Ascending aorta (tissue), 2 donors: ENCODE measurements at regions not wholly inside any gene's neighbourhood (a gene's known extent, or its start where the extent isn't known, plus 50 kb on each side); places are given as distances from the start of the nearest gene placed in this dataset.

Experiments
- DNase-seq, 2 donors: peaks; one replicate each; pipeline ENCODE4 v3.0.0-alpha.2; 2019; ENCODE audit warnings: low spot score in 2 of 2
- H3K27ac ChIP-seq, 2 donors: fragments of 200-600 bp; sonication (generic); one replicate each; pipeline ENCODE4 v1.5.1; 2016 to 2017; ENCODE audit warnings: mild to moderate bottlenecking in 1 of 2
- H3K27me3 ChIP-seq: fragments of 200-600 bp; sonication (generic); one replicate; pipeline ENCODE4 v1.5.1; 2017
- H3K36me3 ChIP-seq, 2 donors: fragments of 200-600 bp; sonication (generic); one replicate each; pipeline ENCODE4 v1.5.1; 2016
- H3K4me1 ChIP-seq, 2 donors: fragments of 200-600 bp; sonication (generic); one replicate each; pipeline ENCODE4 v1.5.1; 2016 to 2017; ENCODE audit warnings: mild to moderate bottlenecking in 1 of 2
- H3K4me3 ChIP-seq, 2 donors: fragments of 200-600 bp; sonication (generic); one replicate each; pipeline ENCODE4 v1.5.1; 2016 to 2017; ENCODE audit warnings: mild to moderate bottlenecking in 1 of 2
- H3K9me3 ChIP-seq, 2 donors: fragments of 200-600 bp; sonication (generic); one replicate each; pipeline ENCODE4 v1.5.1; 2016
- intact Hi-C: fragments of 100-400 bp; cut with DNase I; formaldehyde crosslinking; loops from one replicate; pipeline ENCODE4 v1.15.1; 2023
- TF ChIP-seq, protein P1 (sequence below), 3 experiments: fragments of 200-600 bp in 2 of 3; fragments of 450-650 bp in 1 of 3; sonication (generic) in 2 of 3; IDR thresholded peaks; one replicate each; pipeline ENCODE4 v1.5.1; 2016 to 2019; ENCODE audit warnings: antibody characterized with exemption in 3 of 3, mild to moderate bottlenecking in 1 of 3, moderate library complexity in 1 of 3

DNA sequence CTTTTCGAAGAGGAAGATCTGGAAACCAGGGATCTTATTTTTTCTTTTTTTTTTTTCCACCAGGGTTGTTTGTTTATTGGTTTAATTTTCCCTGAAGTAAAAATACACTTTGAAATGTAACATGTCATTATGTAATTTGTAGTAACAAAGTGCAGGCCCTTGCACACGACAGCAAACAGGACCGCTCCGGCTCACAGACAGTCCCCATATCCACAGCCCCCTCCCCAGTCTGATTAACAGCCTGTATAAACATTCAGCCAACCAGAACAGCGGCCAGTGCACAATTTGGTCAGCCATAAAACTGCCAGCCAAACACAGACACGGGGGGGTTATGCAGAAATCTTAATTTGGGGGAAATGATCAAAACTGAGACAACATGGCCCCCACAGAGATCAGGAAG, 431.6 kb upstream of the NPVF start:
- Histone ChIP-seq H3K36me3 (no peaks in the 10 kb centered on the region), H3K27me3 (no peaks in the 10 kb centered on the region), H3K9me3 (no peaks in the 10 kb centered on the region), H3K4me1 (peaks cover 0 to 15% of the 10 kb centered on the region in 2 donors), H3K27ac (no peak overlapping the region), H3K4me3 (no peak overlapping the region)
- no peak for DNase-seq
- TF ChIP-seq, protein P1, sequence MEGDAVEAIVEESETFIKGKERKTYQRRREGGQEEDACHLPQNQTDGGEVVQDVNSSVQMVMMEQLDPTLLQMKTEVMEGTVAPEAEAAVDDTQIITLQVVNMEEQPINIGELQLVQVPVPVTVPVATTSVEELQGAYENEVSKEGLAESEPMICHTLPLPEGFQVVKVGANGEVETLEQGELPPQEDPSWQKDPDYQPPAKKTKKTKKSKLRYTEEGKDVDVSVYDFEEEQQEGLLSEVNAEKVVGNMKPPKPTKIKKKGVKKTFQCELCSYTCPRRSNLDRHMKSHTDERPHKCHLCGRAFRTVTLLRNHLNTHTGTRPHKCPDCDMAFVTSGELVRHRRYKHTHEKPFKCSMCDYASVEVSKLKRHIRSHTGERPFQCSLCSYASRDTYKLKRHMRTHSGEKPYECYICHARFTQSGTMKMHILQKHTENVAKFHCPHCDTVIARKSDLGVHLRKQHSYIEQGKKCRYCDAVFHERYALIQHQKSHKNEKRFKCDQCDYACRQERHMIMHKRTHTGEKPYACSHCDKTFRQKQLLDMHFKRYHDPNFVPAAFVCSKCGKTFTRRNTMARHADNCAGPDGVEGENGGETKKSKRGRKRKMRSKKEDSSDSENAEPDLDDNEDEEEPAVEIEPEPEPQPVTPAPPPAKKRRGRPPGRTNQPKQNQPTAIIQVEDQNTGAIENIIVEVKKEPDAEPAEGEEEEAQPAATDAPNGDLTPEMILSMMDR (IDR thresholded peaks at IDR 0.05), result no peak
- intact Hi-C loops, result loop anchor here (5.0 kb wide), 1 partner anchor 192 kb away; no protein-coding TSS in a partner anchor

DNA sequence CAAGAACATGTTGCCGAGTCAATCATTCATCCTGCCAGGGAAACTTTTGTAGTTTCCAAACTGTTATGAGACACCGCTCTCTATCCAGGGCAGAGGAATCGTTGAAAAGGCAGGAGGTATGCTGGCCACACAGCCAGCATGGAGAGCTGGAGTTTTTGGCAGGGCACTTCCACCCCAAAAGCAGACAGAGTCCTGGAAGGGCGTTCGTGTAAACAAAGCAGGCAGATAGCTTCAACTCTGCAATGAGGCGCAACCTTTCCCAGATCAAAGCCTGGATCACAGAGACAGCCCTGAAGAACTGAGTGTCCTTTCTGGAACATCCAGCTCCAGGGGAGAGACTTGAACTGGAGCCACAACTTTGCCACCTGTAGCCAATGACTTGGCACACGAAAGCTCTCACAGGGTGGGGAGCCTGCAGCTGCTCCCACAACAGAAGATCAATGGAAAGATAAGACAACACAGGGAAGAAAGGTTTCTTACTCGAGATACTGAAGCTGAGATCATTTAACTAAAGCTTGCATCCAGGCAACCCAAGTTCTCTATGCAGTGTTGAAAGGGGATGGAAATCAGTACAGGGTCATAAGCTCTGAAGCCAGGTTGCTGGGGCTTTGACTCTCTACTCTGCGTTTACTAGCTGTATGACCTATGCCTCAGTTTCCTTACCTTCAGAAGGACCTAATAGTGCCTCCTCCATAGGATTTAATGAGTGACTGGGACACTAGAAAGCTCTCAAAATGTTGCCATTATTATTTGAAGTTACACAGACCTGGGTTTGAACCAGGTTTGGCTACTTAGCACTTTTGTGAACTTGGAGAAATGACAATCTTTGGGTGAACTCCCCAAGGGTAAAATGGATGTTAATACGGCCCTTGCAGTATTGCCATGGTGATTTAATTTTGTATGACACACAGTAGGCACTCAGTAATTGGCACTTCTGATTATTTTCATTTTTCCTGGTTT, 434.8 kb upstream of the NPVF start:
- intact Hi-C loops, result loop anchor here (5.0 kb wide), 1 partner anchor 189 kb away; no protein-coding TSS in a partner anchor
- H3K27ac ChIP-seq, result no peak overlapping the region
- DNase-seq, result no peak
- H3K36me3 ChIP-seq, result no peaks in the 10 kb centered on the region
- no peaks in the 10 kb centered on the region for H3K27me3 ChIP-seq
- peaks cover 0 to 6% of the 10 kb centered on the region in 2 donors for H3K4me1 ChIP-seq
- H3K4me3 ChIP-seq, result no peak overlapping the region
- TF ChIP-seq, protein P1 (IDR thresholded peaks at IDR 0.05), result no peak
- H3K9me3 ChIP-seq, result no peaks in the 10 kb centered on the region

DNA sequence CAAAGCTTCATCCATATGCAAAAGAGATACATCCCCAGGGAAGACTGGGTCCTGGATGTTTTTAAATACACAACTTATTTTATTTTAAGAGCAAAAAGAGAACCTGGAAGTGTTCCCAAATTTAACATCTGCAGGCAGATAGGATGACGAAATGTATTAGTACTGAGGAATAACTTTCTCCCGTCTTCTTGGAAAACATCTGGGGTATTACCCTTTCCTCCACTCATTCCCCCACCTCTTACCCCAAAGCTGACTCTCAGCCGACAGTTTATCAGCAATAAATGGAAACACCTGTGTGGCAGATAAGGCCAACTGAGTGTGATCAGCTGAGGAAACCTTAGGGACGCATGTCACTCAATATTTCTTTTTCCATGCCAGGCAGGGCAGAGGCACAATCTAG, 435.6 kb upstream of the NPVF start:
- no peaks in the 10 kb centered on the region for H3K9me3 ChIP-seq
- H3K4me1 ChIP-seq, result peaks cover 0 to 6% of the 10 kb centered on the region in 2 donors
- DNase-seq, result no peak
- intact Hi-C loops, result loop anchor here (5.0 kb wide), 1 partner anchor 188 kb away; no protein-coding TSS in a partner anchor
- H3K4me3 ChIP-seq, result no peak overlapping the region
- H3K36me3 ChIP-seq, result no peaks in the 10 kb centered on the region
- H3K27me3 ChIP-seq, result no peaks in the 10 kb centered on the region
- no peak overlapping the region for H3K27ac ChIP-seq
- TF ChIP-seq, protein P1 (IDR thresholded peaks at IDR 0.05), result no peak

DNA sequence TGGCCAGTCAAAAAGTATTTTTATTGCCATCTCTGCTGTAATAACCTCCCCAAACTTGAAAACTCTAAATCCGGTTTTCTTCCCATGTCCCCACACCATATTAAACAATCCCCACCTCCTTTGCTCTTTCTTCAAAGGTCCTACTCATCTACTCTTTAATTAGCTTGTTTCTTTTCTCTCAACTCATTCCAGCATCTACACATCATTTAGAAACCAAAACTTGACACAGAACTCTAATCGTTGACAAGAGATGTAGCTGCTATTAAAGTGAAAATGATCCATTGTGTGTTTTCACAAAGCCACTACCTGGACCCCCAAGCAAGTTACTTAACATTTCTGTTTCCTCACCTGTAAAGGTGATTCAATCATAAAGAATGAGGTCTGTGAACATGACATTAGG, 436.3 kb upstream of the NPVF start:
- H3K4me3 ChIP-seq, result no peak overlapping the region
- TF ChIP-seq, protein P1 (IDR thresholded peaks at IDR 0.05), result no peak
- no peaks in the 10 kb centered on the region for H3K27me3 ChIP-seq
- no peaks in the 10 kb centered on the region for H3K36me3 ChIP-seq
- H3K9me3 ChIP-seq, result no peaks in the 10 kb centered on the region
- H3K27ac ChIP-seq, result no peak overlapping the region
- no peak for DNase-seq
- peaks cover 0 to 6% of the 10 kb centered on the region in 2 donors for H3K4me1 ChIP-seq
- intact Hi-C loops, result loop anchor here (5.0 kb wide), 1 partner anchor 188 kb away; no protein-coding TSS in a partner anchor

DNA sequence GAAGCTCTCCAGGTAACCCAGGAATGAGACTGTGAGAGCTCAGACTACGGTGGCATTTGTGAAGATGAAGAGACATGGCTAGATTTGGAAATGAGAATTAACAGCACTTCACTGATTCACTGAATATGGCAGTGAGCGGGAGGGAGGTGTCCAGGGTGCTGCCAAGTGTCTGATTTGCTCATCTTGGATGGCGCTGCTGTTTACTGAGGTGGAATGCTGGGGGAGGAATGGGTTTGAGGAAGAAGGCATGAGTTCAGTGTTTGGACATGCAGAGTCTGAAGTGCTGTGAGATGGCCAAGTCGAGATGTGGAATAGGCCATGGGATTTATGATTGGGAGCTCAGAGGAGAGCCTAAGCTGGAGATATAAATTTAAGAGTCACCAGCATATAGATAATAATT, 437.1 kb upstream of the NPVF start:
- intact Hi-C loops, result no loop called here
- H3K4me3 ChIP-seq, result no peak overlapping the region

More for the DNA sequence above, 437.1 kb upstream of the NPVF start:
- no peaks in the 10 kb centered on the region for H3K9me3 ChIP-seq
- H3K36me3 ChIP-seq, result no peaks in the 10 kb centered on the region
- no peak overlapping the region for H3K27ac ChIP-seq
- no peak for DNase-seq
- H3K4me1 ChIP-seq, result peaks cover 0 to 6% of the 10 kb centered on the region in 2 donors
- TF ChIP-seq, protein P1 (IDR thresholded peaks at IDR 0.05), result no peak
- no peaks in the 10 kb centered on the region for H3K27me3 ChIP-seq
